SK-N-MC (cell line): ENCODE measurements at regions not wholly inside any gene's neighbourhood (a gene's known extent, or its start where the extent isn't known, plus 50 kb on each side); places are given as distances from the start of the nearest gene placed in this dataset.

Experiments
- EZH2 ChIP-seq: fragments of 200-600 bp; sonication (generic); IDR thresholded peaks from one replicate; pipeline ENCODE4 v1.6.1; 2017; ENCODE audit warnings: antibody characterized with exemption
- POLR2AphosphoS5 ChIP-seq: IDR thresholded peaks from 2 replicates; pipeline ENCODE4 v1.6.1; 2012; ENCODE audit warnings: mild to moderate bottlenecking, low read depth, low read length, borderline replicate concordance

DNA sequence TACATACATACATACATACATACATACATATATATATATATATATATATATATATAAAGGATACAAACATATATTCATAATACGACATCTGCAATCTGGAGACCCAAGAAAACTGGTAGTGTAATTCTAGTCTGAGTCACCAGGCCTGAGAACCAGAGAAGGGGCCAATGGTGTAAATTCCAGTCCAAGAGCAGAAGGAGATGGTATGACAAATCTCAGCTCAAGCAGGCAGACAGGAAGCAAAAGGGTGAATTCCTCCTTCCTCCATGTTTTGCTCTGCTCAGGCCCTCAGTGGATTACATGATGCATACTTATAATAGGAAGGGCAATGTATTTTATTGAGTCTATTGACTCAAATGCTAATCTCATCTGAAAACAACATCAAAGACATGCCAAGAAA lies 1060.4 kb upstream of the TMPRSS15 start:
- TF ChIP-seq POLR2AphosphoS5 (no peak), EZH2 (no peak)
